ENCODE measurements at regions not wholly inside any gene's neighbourhood (a gene's known extent, or its start where the extent isn't known, plus 50 kb on each side); places are given as distances from the start of the nearest gene placed in this dataset.

DNA sequence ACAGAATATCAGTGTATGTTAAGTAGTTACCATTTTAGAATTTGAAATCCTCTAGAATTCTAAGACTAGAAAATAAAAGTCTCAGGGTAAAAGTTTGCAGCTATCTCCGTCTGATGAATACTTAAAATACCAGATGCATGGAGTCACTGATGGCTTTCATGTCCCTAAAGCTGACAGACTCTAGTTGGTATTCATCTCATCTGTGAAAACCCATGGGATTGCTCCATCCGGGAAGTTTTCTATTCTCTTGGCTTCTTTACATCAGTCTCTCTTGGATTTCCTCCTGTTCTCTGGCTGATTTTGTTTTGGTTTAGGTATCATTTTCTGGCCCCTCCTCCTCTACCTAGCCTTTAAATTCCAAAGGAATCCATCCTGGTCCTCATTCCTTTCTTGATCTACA, 465.6 kb upstream of the POU3F3 start:
- no peak for TF ChIP-seq POLR2AphosphoS5 (IDR thresholded peaks at IDR 0.05)
- TF ChIP-seq EP300 (IDR thresholded peaks at IDR 0.05): no peak
- TF ChIP-seq, protein P1, sequence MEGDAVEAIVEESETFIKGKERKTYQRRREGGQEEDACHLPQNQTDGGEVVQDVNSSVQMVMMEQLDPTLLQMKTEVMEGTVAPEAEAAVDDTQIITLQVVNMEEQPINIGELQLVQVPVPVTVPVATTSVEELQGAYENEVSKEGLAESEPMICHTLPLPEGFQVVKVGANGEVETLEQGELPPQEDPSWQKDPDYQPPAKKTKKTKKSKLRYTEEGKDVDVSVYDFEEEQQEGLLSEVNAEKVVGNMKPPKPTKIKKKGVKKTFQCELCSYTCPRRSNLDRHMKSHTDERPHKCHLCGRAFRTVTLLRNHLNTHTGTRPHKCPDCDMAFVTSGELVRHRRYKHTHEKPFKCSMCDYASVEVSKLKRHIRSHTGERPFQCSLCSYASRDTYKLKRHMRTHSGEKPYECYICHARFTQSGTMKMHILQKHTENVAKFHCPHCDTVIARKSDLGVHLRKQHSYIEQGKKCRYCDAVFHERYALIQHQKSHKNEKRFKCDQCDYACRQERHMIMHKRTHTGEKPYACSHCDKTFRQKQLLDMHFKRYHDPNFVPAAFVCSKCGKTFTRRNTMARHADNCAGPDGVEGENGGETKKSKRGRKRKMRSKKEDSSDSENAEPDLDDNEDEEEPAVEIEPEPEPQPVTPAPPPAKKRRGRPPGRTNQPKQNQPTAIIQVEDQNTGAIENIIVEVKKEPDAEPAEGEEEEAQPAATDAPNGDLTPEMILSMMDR (IDR thresholded peaks at IDR 0.05): no peak
- no peak for TF ChIP-seq POLR2A (IDR thresholded peaks at IDR 0.05)
